ENCODE measurements at regions not wholly inside any gene's neighbourhood (a gene's known extent, or its start where the extent isn't known, plus 50 kb on each side); places are given as distances from the start of the nearest gene placed in this dataset.
"Not testable (repeated sequence)": the region's sequence is repeated elsewhere in the genome, so short reads cannot be mapped to it uniquely, and the experiment has no call there.

DNA sequence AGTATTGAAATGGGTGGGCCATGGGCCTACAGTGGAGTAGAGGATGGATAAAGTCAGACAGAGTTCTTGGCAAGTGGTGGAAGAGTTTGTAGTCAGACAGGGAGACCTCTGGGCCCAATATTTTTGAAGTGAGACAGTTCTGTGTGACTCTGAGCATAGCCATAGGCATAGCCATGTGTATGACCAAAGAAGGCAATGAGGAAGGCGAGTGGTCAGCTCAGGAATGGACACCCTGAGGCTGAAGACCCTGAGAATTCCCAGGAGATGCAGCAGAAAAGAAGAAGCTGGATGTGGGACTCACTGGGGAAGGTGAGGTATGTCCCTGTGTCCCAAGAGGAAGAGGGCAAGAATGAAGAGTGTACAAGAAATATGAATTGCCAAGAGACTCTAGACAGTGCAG is 210.6 kb upstream of the IRF2BP2 start:
- Histone ChIP-seq H3K4me3 (ENCODE audit: insufficient read depth, low read depth, low read length, poor library complexity, severe bottlenecking) (no peak overlapping the region), H3K27ac (ENCODE audit: insufficient read depth, low read length, poor library complexity, severe bottlenecking) (no peak overlapping the region), H3K9me3 (ENCODE audit: control insufficient read depth, low read length) (no peaks in the 10 kb centered on the region), H3K36me3 (ENCODE audit: control insufficient read depth, insufficient read depth, low read length) (no peaks in the 10 kb centered on the region), H3K27me3 (replicated peaks; ENCODE audit: control insufficient read depth, insufficient read depth, low read length, poor library complexity, severe bottlenecking) (no peaks in the 10 kb centered on the region), H3K4me1 (ENCODE audit: control insufficient read depth, insufficient read depth, low read length, poor library complexity, severe bottlenecking) (no peaks in the 10 kb centered on the region)
- DNase-seq, result no peak

DNA sequence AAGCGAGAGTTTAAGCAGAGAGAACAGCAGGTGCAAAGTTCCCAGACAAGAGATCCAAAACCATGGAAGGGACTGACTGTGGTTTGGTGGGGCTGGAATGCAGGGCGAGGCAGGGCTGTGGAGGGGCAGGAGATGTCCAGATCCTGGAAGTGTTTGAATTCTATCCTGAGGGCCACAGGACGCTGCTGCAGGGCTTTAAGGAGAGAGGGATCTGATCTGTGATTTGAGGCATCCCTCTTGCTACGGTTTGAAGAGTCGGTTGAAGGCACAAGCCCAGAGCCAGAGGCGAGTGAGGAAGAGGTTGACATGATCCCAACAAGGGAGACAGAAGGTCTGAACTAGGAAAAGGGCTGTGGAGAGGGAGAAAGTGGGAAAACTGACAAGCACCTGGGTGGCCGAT is 209.9 kb upstream of the IRF2BP2 start:
- not testable (repeated sequence) for H3K4me3 ChIP-seq (ENCODE audit: insufficient read depth, low read depth, low read length, poor library complexity, severe bottlenecking); H3K9me3 ChIP-seq (ENCODE audit: control insufficient read depth, low read length)

DNA sequence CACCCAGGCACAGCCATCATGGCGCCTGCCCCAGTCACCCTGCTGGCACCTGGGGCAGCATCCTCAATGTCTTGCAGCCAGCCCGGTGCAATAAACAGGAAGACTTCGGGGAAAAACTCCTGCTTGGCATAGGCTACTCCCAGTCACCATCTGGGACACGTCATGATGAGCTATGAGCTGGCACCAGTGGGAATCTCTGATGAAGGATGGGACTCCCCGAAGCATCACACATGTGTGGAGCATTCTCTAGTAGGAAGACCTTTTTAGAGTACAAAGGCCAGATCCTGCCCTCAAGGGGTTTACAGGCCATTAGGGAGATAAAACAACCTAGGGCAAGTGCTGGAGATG is 208.0 kb upstream of the IRF2BP2 start:
- not testable (repeated sequence) for H3K9me3 ChIP-seq (ENCODE audit: control insufficient read depth, low read length); DNase-seq

More for the DNA sequence above, 209.9 kb upstream of the IRF2BP2 start:
- H3K27ac ChIP-seq (ENCODE audit: insufficient read depth, low read length, poor library complexity, severe bottlenecking); H3K4me1 ChIP-seq (ENCODE audit: control insufficient read depth, insufficient read depth, low read length, poor library complexity, severe bottlenecking); DNase-seq; H3K27me3 ChIP-seq (replicated peaks; ENCODE audit: control insufficient read depth, insufficient read depth, low read length, poor library complexity, severe bottlenecking); H3K36me3 ChIP-seq (ENCODE audit: control insufficient read depth, insufficient read depth, low read length): not testable (repeated sequence)

DNA sequence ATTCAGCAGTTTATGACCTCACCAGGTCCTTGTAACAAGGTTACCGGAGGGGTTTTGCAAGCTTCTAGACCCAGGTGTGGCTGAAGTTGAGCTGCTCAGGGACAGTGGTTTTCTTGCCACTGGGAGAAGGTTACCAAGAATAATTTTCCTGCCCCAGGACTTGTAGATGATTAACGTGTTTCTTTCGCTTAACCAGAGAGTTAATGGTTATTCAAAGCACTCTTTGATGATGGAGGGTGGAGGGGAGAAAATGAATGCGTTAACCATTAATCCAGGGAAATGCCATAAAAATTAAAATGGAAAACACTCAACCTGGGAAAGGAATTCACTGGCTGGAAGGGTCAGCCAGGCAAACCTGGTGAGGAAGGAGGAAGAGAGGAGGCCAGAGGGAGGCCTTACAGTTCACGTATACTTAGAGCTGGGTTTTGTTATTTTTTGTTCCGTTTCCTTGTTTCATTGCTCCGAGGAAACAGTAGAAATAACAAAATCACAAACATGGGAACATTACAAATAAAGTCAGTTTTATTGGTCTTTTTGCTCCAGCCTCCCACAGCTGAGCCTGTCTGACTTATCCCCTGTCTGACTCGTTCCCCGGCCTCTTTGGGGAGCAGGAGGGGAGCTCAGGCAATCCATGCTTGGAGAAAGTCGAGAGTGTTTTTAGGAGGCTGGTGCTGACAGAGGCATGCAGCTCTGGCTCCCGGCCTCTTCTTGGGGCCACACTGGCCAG is 207.5 kb upstream of the IRF2BP2 start:
- H3K4me1 ChIP-seq (ENCODE audit: control insufficient read depth, insufficient read depth, low read length, poor library complexity, severe bottlenecking); H3K27me3 ChIP-seq (replicated peaks; ENCODE audit: control insufficient read depth, insufficient read depth, low read length, poor library complexity, severe bottlenecking); H3K4me3 ChIP-seq (ENCODE audit: insufficient read depth, low read depth, low read length, poor library complexity, severe bottlenecking); H3K27ac ChIP-seq (ENCODE audit: insufficient read depth, low read length, poor library complexity, severe bottlenecking); H3K36me3 ChIP-seq (ENCODE audit: control insufficient read depth, insufficient read depth, low read length); H3K9me3 ChIP-seq (ENCODE audit: control insufficient read depth, low read length); DNase-seq: not testable (repeated sequence)

More for the DNA sequence above, 208.0 kb upstream of the IRF2BP2 start:
- H3K27me3 ChIP-seq (replicated peaks; ENCODE audit: control insufficient read depth, insufficient read depth, low read length, poor library complexity, severe bottlenecking); H3K27ac ChIP-seq (ENCODE audit: insufficient read depth, low read length, poor library complexity, severe bottlenecking); H3K36me3 ChIP-seq (ENCODE audit: control insufficient read depth, insufficient read depth, low read length); H3K4me1 ChIP-seq (ENCODE audit: control insufficient read depth, insufficient read depth, low read length, poor library complexity, severe bottlenecking); H3K4me3 ChIP-seq (ENCODE audit: insufficient read depth, low read depth, low read length, poor library complexity, severe bottlenecking): not testable (repeated sequence)

DNA sequence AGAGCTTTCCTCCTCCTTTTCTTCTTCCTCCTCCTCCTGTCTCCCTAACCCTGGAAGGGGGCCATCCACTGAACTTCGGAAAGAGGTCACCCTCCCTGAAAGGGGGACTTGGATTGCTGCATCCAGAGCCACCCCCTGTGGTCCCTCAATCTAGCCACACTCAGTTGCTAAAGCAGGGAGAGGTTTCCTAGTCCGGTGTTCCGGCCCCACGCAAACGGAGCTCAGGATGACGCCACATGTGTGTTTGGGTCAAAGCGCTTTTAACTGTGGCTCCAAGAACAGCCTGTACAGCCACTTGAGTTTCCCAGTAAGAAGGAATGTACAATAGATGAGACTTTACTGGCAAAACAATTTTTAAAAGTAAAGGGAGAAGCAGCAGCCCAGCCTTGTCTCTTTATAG is 206.9 kb upstream of the IRF2BP2 start:
- not testable (repeated sequence) for H3K4me1 ChIP-seq (ENCODE audit: control insufficient read depth, insufficient read depth, low read length, poor library complexity, severe bottlenecking); DNase-seq; H3K27ac ChIP-seq (ENCODE audit: insufficient read depth, low read length, poor library complexity, severe bottlenecking); H3K27me3 ChIP-seq (replicated peaks; ENCODE audit: control insufficient read depth, insufficient read depth, low read length, poor library complexity, severe bottlenecking); H3K36me3 ChIP-seq (ENCODE audit: control insufficient read depth, insufficient read depth, low read length); H3K4me3 ChIP-seq (ENCODE audit: insufficient read depth, low read depth, low read length, poor library complexity, severe bottlenecking); H3K9me3 ChIP-seq (ENCODE audit: control insufficient read depth, low read length)

DNA sequence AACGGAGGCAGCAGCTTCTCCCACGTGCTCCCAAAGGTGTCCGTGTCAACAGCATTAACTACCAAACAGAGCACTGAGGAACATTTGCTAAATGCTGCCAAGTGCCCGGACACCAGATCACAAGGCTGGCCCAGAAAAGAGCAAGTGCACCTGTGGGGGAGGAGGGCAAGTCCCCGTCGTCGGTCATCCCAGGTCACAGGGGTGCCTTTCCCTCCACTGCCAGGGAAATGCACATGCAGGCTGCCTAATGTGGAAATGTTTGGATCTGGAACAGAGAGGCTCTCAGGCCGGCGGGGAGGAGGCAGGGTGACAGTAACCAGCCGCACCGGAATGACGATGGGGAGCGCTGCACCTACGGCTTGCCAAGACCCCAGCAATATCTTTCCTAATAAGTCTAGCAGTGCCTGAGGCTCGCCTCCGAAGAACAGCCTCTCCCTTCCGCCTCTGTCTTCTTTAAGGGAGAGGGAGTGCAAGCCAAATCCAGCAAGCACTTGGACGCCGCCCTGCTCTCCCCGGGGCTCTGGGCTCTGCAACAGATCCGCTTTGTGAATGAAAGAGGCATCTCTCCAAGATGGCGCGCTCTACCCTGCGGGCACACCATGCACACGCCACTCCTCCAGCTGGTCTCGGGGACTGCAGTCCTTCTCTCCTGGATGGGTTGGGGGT is 206.3 kb upstream of the IRF2BP2 start:
- not testable (repeated sequence) for H3K9me3 ChIP-seq (ENCODE audit: control insufficient read depth, low read length)

DNA sequence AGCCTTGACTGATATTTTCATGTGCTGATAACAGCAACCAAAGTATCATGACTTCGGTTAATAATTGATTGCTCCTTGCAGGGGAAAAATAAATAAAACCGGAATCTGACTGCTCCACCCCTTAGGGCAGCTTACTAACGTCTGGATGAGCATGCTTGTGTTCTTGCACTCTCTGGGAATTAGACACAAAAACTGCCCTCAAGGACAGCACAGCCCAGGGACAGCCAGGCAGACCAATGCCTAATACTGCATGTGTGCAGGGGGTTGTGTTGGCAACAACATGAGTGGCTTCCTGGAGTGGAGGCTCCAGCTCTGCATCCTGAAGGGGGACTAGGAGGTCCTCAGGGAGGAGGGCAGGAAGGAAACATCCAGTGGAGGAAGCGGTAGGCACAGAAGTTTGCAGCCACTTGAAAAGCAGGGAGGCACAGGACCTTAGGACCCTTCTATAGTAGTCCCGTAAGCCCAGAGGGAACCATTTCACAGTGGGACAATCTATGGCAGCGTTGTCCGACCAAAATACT is 205.4 kb upstream of the IRF2BP2 start:
- H3K27me3 ChIP-seq (replicated peaks; ENCODE audit: control insufficient read depth, insufficient read depth, low read length, poor library complexity, severe bottlenecking); DNase-seq: not testable (repeated sequence)

More for the DNA sequence above, 206.3 kb upstream of the IRF2BP2 start:
- DNase-seq; H3K4me3 ChIP-seq (ENCODE audit: insufficient read depth, low read depth, low read length, poor library complexity, severe bottlenecking); H3K27ac ChIP-seq (ENCODE audit: insufficient read depth, low read length, poor library complexity, severe bottlenecking); H3K4me1 ChIP-seq (ENCODE audit: control insufficient read depth, insufficient read depth, low read length, poor library complexity, severe bottlenecking); H3K36me3 ChIP-seq (ENCODE audit: control insufficient read depth, insufficient read depth, low read length); H3K27me3 ChIP-seq (replicated peaks; ENCODE audit: control insufficient read depth, insufficient read depth, low read length, poor library complexity, severe bottlenecking): not testable (repeated sequence)

DNA sequence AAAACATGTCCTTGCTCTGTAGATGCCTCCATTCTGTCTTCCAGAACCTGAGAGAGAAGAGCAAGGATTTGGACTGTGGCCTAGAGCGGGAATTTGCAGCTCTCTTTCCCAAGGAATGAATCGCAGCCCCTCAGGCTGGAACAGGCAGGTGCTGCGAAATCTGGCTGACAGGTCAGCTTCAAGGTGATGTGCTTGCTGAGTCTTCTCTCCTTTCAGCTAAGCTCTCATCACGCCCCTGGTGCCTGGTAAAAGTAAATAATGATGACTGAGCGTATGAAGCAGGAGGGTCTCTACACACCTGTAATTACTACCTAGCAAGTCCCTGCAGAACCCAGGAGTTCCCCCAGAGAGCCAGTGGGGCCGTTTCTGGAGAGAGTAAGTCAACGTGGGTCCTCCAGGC is 204.3 kb upstream of the IRF2BP2 start:
- not testable (repeated sequence) for H3K4me1 ChIP-seq (ENCODE audit: control insufficient read depth, insufficient read depth, low read length, poor library complexity, severe bottlenecking); H3K9me3 ChIP-seq (ENCODE audit: control insufficient read depth, low read length); H3K4me3 ChIP-seq (ENCODE audit: insufficient read depth, low read depth, low read length, poor library complexity, severe bottlenecking); H3K27ac ChIP-seq (ENCODE audit: insufficient read depth, low read length, poor library complexity, severe bottlenecking); H3K36me3 ChIP-seq (ENCODE audit: control insufficient read depth, insufficient read depth, low read length); DNase-seq; H3K27me3 ChIP-seq (replicated peaks; ENCODE audit: control insufficient read depth, insufficient read depth, low read length, poor library complexity, severe bottlenecking)

More for the DNA sequence above, 205.4 kb upstream of the IRF2BP2 start:
- H3K36me3 ChIP-seq (ENCODE audit: control insufficient read depth, insufficient read depth, low read length); H3K9me3 ChIP-seq (ENCODE audit: control insufficient read depth, low read length); H3K27ac ChIP-seq (ENCODE audit: insufficient read depth, low read length, poor library complexity, severe bottlenecking); H3K4me3 ChIP-seq (ENCODE audit: insufficient read depth, low read depth, low read length, poor library complexity, severe bottlenecking); H3K4me1 ChIP-seq (ENCODE audit: control insufficient read depth, insufficient read depth, low read length, poor library complexity, severe bottlenecking): not testable (repeated sequence)

DNA sequence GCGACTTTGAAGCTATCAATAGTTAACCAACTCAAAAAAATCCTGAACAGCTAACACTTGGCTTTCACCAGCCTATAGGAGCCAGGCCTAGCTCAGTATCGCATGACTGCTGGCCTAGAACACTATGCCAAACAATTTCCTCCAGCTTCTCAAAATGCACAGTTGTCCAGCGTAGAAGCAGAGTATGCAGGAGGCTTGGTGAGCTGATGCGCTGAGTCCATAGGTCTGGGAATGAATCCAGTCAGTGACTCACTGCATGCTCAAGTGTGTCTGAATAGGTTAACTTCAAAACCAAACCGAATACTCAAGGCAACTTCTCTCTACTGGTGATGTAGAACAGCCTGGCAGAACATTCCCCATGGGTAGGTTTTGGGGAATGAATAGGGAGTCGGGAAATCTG is 201.8 kb upstream of the IRF2BP2 start:
- not testable (repeated sequence) for H3K27me3 ChIP-seq (replicated peaks; ENCODE audit: control insufficient read depth, insufficient read depth, low read length, poor library complexity, severe bottlenecking); H3K9me3 ChIP-seq (ENCODE audit: control insufficient read depth, low read length); H3K4me3 ChIP-seq (ENCODE audit: insufficient read depth, low read depth, low read length, poor library complexity, severe bottlenecking); H3K4me1 ChIP-seq (ENCODE audit: control insufficient read depth, insufficient read depth, low read length, poor library complexity, severe bottlenecking); H3K27ac ChIP-seq (ENCODE audit: insufficient read depth, low read length, poor library complexity, severe bottlenecking); DNase-seq; H3K36me3 ChIP-seq (ENCODE audit: control insufficient read depth, insufficient read depth, low read length)

DNA sequence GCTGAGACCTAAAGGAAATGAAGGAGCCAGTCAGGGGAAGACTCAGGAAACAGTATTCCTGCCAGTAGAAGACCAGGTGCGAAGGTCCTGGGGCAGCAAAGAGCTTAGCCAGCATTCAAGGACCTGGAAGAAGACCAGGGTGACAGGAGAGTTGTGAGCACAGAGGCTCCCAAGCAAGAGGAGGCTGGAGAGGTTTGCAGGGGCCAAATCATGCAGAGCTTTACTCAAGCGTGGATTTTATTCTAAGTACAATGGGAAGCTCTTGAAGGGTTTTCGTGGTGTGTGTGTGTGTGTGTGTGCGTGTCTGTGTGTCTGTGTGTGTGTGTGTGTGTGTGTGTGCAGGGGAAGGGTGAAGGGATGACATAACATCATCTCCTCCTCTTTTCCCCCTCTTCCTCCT is 200.7 kb upstream of the IRF2BP2 start:
- H3K9me3 ChIP-seq (ENCODE audit: control insufficient read depth, low read length); H3K27ac ChIP-seq (ENCODE audit: insufficient read depth, low read length, poor library complexity, severe bottlenecking); H3K4me3 ChIP-seq (ENCODE audit: insufficient read depth, low read depth, low read length, poor library complexity, severe bottlenecking); H3K36me3 ChIP-seq (ENCODE audit: control insufficient read depth, insufficient read depth, low read length); H3K4me1 ChIP-seq (ENCODE audit: control insufficient read depth, insufficient read depth, low read length, poor library complexity, severe bottlenecking); H3K27me3 ChIP-seq (replicated peaks; ENCODE audit: control insufficient read depth, insufficient read depth, low read length, poor library complexity, severe bottlenecking); DNase-seq: not testable (repeated sequence)

All from effector memory CD4-positive, alpha-beta T cell (primary cell).